ENCODE measurements at regions not wholly inside any gene's neighbourhood (a gene's known extent, or its start where the extent isn't known, plus 50 kb on each side); places are given as distances from the start of the nearest gene placed in this dataset.
"Not testable (repeated sequence)": the region's sequence is repeated elsewhere in the genome, so short reads cannot be mapped to it uniquely, and the experiment has no call there.

GRCh38 chr1:189627427-189627826 lies 850.2 kb downstream of the BRINP3 start:
- Mint-ChIP-seq H3K4me3 (no peak overlapping the region), H3K4me1 (ENCODE audit: low read depth) (no peaks in the 10 kb centered on the region), H3K27ac (no peak overlapping the region), H3K9me3 (no peaks in the 10 kb centered on the region), H3K36me3 (ENCODE audit: low read depth) (no peaks in the 10 kb centered on the region), H3K27me3 (ENCODE audit: low read depth) (no peaks in the 10 kb centered on the region)

DNA sequence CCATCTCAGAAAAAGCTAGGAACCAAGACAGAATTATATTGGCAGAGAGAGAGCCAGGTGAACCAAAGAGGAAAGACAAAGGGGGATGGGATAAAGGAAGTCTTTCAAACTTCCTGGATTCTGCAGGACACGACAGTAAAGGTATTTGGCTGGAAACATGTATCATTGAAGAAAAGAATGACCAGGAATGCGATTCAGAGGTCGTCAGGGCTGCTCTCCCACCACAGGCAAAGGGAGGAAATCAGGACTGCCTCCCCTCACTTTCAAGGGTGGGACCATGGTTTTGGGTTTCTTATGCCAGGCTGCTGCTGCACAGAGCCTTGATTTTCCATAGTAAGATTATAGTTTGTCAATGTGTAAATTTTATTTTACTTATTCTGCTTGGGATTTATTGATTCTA lies 848.8 kb downstream of the BRINP3 start:
- Mint-ChIP-seq H3K9me3 (no peaks in the 10 kb centered on the region), H3K4me1 (ENCODE audit: low read depth) (no peaks in the 10 kb centered on the region), H3K27me3 (ENCODE audit: low read depth) (no peaks in the 10 kb centered on the region), H3K4me3 (no peak overlapping the region), H3K36me3 (ENCODE audit: low read depth) (no peaks in the 10 kb centered on the region), H3K27ac (no peak overlapping the region)

DNA sequence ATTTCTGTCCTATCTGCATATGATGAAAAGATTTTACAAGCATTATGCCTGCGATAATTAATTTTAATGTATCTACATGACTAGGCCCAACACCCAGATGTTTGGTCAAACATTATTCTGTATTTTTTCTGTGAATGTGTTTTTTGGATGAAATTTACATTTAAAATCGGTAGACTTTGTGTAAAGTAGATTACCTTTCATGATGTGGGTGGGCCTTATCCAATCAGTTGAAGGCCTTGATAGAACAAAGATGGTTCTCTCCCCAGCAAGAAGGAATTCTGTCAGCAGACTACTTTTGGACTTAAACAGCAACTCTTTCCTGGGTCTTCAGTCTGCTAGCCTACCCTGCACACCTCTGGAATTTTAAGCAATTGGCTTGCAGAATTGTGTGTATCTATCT lies 844.0 kb downstream of the BRINP3 start:
- Mint-ChIP-seq H3K9me3 (no peaks in the 10 kb centered on the region), H3K4me3 (no peak overlapping the region), H3K4me1 (ENCODE audit: low read depth) (no peaks in the 10 kb centered on the region), H3K27ac (no peak overlapping the region), H3K36me3 (ENCODE audit: low read depth) (no peaks in the 10 kb centered on the region), H3K27me3 (ENCODE audit: low read depth) (no peaks in the 10 kb centered on the region)

GRCh38 chr1:189637041-189637440 lies 840.6 kb downstream of the BRINP3 start:
- no peaks in the 10 kb centered on the region for H3K36me3 Mint-ChIP-seq (ENCODE audit: low read depth)

DNA sequence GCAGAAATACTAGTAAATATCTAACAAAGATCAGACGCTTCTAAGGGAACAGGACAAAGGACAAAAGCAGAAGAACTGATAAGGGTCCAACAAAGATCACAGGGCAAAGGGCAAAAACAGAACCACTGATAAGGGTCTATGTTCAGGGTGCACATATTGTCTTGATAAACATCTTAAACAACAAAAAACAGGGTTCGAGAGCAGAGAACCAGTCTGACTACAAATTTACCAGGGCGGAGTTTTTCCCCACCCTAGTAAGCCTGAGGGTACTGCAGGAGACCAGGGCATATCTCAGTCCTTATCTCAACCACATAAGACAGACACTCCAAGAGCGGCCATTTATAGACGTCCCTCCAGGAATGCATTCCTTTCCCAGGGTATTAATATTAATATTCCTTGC lies 833.5 kb downstream of the BRINP3 start:
- H3K36me3 Mint-ChIP-seq (ENCODE audit: low read depth); H3K27ac Mint-ChIP-seq; H3K4me1 Mint-ChIP-seq (ENCODE audit: low read depth); H3K9me3 Mint-ChIP-seq; H3K4me3 Mint-ChIP-seq; H3K27me3 Mint-ChIP-seq (ENCODE audit: low read depth): not testable (repeated sequence)

More at GRCh38 chr1:189637041-189637440, 840.6 kb downstream of the BRINP3 start:
- Mint-ChIP-seq H3K9me3 (no peaks in the 10 kb centered on the region), H3K4me1 (ENCODE audit: low read depth) (no peaks in the 10 kb centered on the region), H3K27me3 (ENCODE audit: low read depth) (no peaks in the 10 kb centered on the region), H3K27ac (no peak overlapping the region), H3K4me3 (no peak overlapping the region)

- Mint-ChIP-seq H3K4me1 (ENCODE audit: low read depth) (no peaks in the 10 kb centered on the region), H3K4me3 (no peak overlapping the region), H3K36me3 (ENCODE audit: low read depth) (no peaks in the 10 kb centered on the region), H3K27me3 (ENCODE audit: low read depth) (no peaks in the 10 kb centered on the region), H3K27ac (no peak overlapping the region), H3K9me3 (peaks cover 7% of the 10 kb centered on the region)
Observed at GRCh38 chr1:189644970-189645369, 832.7 kb downstream of the BRINP3 start.

GRCh38 chr1:189646066-189646465 lies 831.6 kb downstream of the BRINP3 start:
- no peak overlapping the region for H3K4me3 Mint-ChIP-seq
- peaks cover 11% of the 10 kb centered on the region for H3K9me3 Mint-ChIP-seq
- no peak overlapping the region for H3K27ac Mint-ChIP-seq
- H3K4me1 Mint-ChIP-seq (ENCODE audit: low read depth) = no peaks in the 10 kb centered on the region
- no peaks in the 10 kb centered on the region for H3K36me3 Mint-ChIP-seq (ENCODE audit: low read depth)
- no peaks in the 10 kb centered on the region for H3K27me3 Mint-ChIP-seq (ENCODE audit: low read depth)

DNA sequence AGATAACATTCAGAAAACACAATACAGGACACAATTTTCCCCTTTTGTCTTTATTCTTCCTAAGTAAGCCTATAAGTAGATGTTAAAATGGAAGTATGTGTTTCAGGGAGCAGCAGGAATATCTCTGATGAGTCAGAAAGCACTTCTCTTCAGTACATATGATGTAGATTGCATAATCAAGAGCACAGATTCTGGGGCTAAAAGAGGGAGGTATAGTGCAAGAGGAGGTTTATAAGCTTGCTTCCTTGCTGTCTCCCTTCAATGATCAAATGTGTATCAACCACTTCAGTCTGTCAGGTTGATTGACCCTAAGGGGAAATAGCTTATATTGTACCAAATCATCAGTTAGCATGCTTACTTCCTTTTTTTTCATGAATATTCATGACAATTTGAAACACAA lies 822.8 kb downstream of the BRINP3 start:
- Mint-ChIP-seq H3K27ac (no peak overlapping the region), H3K9me3 (peaks cover 4% of the 10 kb centered on the region), H3K4me1 (ENCODE audit: low read depth) (no peaks in the 10 kb centered on the region), H3K4me3 (no peak overlapping the region), H3K27me3 (ENCODE audit: low read depth) (no peaks in the 10 kb centered on the region), H3K36me3 (ENCODE audit: low read depth) (no peaks in the 10 kb centered on the region)

- H3K27ac Mint-ChIP-seq = no peak overlapping the region
- no peaks in the 10 kb centered on the region for H3K36me3 Mint-ChIP-seq (ENCODE audit: low read depth)
- no peaks in the 10 kb centered on the region for H3K27me3 Mint-ChIP-seq (ENCODE audit: low read depth)
- H3K9me3 Mint-ChIP-seq = no peaks in the 10 kb centered on the region
- H3K4me3 Mint-ChIP-seq = no peak overlapping the region
- H3K4me1 Mint-ChIP-seq (ENCODE audit: low read depth) = no peaks in the 10 kb centered on the region
Observed at GRCh38 chr1:189656628-189657530, 820.8 kb downstream of the BRINP3 start.

DNA sequence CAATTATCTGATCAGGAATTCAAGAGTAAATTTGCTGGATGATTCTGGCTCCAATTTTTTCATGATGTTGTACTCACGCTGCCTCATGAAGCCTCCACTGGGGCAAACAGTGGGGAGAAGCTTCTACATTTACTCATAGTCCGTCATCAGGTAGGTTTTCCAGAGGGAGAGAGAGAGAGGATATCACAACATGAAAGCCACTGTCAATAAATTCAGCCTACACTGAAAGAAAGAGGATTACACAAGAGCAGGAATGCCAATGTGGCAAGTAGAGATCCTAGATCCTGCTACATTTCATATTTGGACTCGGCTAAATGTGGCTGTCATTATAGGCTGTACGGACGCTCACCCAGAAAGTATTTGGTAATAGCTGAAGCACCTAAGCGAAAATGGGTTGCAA lies 819.9 kb downstream of the BRINP3 start:
- no peaks in the 10 kb centered on the region for H3K36me3 Mint-ChIP-seq (ENCODE audit: low read depth)
- no peaks in the 10 kb centered on the region for H3K27me3 Mint-ChIP-seq (ENCODE audit: low read depth)
- H3K9me3 Mint-ChIP-seq = no peaks in the 10 kb centered on the region
- H3K27ac Mint-ChIP-seq = no peak overlapping the region
- no peaks in the 10 kb centered on the region for H3K4me1 Mint-ChIP-seq (ENCODE audit: low read depth)
- no peak overlapping the region for H3K4me3 Mint-ChIP-seq

- no peak overlapping the region for H3K4me3 Mint-ChIP-seq
- H3K27ac Mint-ChIP-seq = no peak overlapping the region
- no peaks in the 10 kb centered on the region for H3K27me3 Mint-ChIP-seq (ENCODE audit: low read depth)
- no peaks in the 10 kb centered on the region for H3K9me3 Mint-ChIP-seq
- H3K4me1 Mint-ChIP-seq (ENCODE audit: low read depth) = no peaks in the 10 kb centered on the region
- H3K36me3 Mint-ChIP-seq (ENCODE audit: low read depth) = no peaks in the 10 kb centered on the region
Observed at GRCh38 chr1:189658381-189658780, 819.3 kb downstream of the BRINP3 start.

DNA sequence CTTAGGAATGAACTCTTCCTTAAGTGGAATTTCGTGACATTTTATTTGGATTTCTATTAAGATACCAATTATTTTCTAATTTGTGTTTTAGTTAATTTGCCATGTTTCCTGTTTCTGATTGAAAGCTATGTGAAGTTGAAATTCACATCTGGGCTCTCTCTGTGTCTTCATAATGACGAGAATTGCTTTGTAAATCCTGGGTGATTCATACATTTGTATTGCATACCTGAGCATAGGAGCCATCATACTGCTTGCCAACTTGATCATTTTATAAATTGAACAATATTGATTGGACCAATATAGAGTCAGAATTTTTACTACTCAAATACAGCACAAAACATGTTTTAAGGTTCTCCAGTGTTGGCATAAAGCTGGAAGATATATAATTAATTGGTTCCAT lies 817.9 kb downstream of the BRINP3 start:
- no peak overlapping the region for H3K27ac Mint-ChIP-seq
- H3K36me3 Mint-ChIP-seq (ENCODE audit: low read depth) = no peaks in the 10 kb centered on the region
- no peaks in the 10 kb centered on the region for H3K4me1 Mint-ChIP-seq (ENCODE audit: low read depth)
- H3K9me3 Mint-ChIP-seq = no peaks in the 10 kb centered on the region
- no peaks in the 10 kb centered on the region for H3K27me3 Mint-ChIP-seq (ENCODE audit: low read depth)
- H3K4me3 Mint-ChIP-seq = no peak overlapping the region

- Mint-ChIP-seq H3K9me3 (peaks cover 6% of the 10 kb centered on the region), H3K27ac (no peak overlapping the region), H3K27me3 (ENCODE audit: low read depth) (no peaks in the 10 kb centered on the region), H3K4me1 (ENCODE audit: low read depth) (no peaks in the 10 kb centered on the region), H3K4me3 (no peak overlapping the region), H3K36me3 (ENCODE audit: low read depth) (no peaks in the 10 kb centered on the region)
Observed at GRCh38 chr1:189662190-189662589, 815.5 kb downstream of the BRINP3 start.

DNA sequence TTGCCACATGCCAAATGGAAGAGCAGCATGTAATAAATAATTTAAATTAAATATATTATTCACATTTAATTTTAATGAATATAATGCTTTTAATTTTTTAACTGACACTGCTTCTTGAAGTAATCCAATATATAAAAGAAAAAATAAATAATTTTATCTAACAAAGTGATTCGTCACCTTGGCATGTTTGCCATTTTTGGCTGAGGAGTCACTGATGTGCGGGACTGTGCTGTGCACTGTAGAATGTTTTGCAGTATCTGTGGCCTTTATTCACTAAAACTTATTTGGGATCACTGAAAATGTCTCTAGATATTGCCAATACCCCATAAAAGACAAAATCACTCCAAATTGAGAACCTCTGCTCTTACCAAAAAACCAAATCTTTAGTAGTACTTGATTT lies 807.8 kb downstream of the BRINP3 start:
- no peak overlapping the region for H3K27ac Mint-ChIP-seq
- no peaks in the 10 kb centered on the region for H3K36me3 Mint-ChIP-seq (ENCODE audit: low read depth)
- H3K4me3 Mint-ChIP-seq = no peak overlapping the region
- no peaks in the 10 kb centered on the region for H3K4me1 Mint-ChIP-seq (ENCODE audit: low read depth)
- H3K9me3 Mint-ChIP-seq = peaks cover 18% of the 10 kb centered on the region
- no peaks in the 10 kb centered on the region for H3K27me3 Mint-ChIP-seq (ENCODE audit: low read depth)

- H3K27me3 Mint-ChIP-seq (ENCODE audit: low read depth) = no peaks in the 10 kb centered on the region
- no peaks in the 10 kb centered on the region for H3K4me1 Mint-ChIP-seq (ENCODE audit: low read depth)
- H3K9me3 Mint-ChIP-seq = peaks cover 11% of the 10 kb centered on the region
- no peak overlapping the region for H3K27ac Mint-ChIP-seq
- H3K4me3 Mint-ChIP-seq = no peak overlapping the region
- no peaks in the 10 kb centered on the region for H3K36me3 Mint-ChIP-seq (ENCODE audit: low read depth)
Observed at GRCh38 chr1:189673217-189673616, 804.4 kb downstream of the BRINP3 start.

Data from T-helper 1 cell treated with Interleukin-12 subunit alpha and Interleukin-12 subunit beta and Interleukin-4 antibody, amounts not matched to agents 30 μg/mL and 1 μg/mL, for 36 hours (primary cell).